HG03103 (cell line): ENCODE measurements at regions not wholly inside any gene's neighbourhood (a gene's known extent, or its start where the extent isn't known, plus 50 kb on each side); places are given as distances from the start of the nearest gene placed in this dataset.
"Not testable (repeated sequence)": the region's sequence is repeated elsewhere in the genome, so short reads cannot be mapped to it uniquely, and the experiment has no call there.

ENCODE experiments used
- ATAC-seq: cut with Tn5 transposase; IDR thresholded peaks from one replicate; pipeline ENCODE4 v1.9.1; 2021; ENCODE audit warnings: low read depth; ENCODE audit not compliant: unreplicated experiment

GRCh38 chr9:67423049-67423728 is 430.8 kb upstream of the SPATA31A3 start:
- not testable (repeated sequence) for ATAC-seq

- not testable (repeated sequence) for ATAC-seq
These were observed 426.2 kb upstream of the SPATA31A3 start for GRCh38 chr9:67418496-67419079.

DNA sequence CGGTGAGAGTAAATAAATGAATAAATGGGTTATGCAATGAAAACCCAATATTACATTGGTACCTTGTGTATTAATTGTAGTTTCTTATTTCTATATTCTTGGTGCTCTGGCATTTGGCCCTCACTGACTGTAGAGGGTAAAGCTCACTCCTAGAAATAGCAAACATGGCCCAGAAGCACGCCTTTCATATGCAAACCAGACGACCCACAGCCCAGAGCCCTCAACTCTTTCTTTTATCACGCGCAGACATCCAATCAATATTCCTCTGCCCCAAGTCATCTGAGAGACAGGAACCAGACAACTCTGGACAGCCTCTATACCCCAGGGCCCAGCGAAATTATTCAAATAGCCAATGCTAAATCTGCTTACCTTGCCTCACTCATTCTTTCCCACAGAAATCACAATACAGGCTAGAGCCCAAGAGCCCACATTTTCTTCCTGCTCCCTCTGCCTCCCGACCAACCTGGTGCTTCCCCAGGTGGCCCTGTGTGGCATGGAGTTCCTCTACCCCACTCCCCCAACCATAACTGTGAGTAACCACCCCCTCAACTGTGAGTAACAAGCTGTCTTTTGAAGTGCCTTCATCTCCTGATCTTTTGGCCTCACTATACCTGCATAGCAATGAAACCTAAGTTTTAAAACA is 425.1 kb upstream of the SPATA31A3 start:
- ATAC-seq: not testable (repeated sequence)

- not testable (repeated sequence) for ATAC-seq
These were observed 424.3 kb upstream of the SPATA31A3 start for GRCh38 chr9:67416639-67417038.

DNA sequence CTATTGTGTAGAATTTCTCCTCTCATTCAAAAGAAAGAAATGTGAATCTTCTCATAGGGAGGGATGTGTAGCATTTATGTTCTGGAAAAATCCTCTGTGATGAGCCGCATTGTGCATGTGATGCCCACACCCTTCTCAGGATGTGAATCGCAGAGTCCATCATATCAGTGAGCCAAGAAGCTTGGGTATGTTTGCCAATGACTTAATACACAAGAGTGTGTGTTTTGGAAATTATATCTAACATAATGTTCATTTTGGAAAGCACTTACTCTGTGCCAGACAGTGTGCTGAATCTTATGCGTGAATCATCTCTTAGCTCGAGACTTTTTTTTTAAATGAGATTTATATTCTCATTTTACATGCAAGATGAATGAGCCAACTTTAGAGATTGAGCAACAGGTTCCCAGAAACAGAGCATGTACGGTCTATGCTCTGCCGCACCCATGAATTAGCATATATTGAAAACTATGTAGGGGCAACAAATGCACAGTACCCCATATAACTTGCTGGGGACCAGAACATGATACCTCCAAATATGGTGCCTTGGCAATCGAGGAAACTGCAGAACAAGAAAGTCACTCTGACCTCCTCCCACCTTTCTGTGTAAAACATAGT is 418.4 kb upstream of the SPATA31A3 start:
- ATAC-seq: not testable (repeated sequence)

GRCh38 chr9:67403739-67404138 is 411.4 kb upstream of the SPATA31A3 start:
- ATAC-seq: not testable (repeated sequence)

DNA sequence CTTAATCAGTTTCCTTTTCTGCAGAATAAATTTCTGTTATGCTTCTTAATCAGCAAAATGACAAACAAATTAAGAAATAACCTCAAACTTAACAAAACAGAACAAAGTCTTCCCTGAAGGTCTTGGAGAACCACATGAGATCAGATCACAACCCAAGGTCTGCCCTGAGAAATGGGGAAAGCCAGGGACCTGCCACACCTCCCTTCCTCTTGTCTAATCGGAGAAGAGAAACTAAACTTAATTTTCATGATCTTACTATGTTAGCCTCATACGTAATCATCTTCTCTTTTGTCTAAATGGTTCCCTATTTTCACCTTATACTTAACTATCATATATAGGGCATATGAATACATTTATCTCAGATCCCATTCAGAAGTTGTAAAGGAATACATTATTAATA is 405.4 kb upstream of the SPATA31A3 start:
- ATAC-seq: not testable (repeated sequence)

- ATAC-seq: not testable (repeated sequence)
These were observed 402.4 kb upstream of the SPATA31A3 start for GRCh38 chr9:67394782-67395181.

DNA sequence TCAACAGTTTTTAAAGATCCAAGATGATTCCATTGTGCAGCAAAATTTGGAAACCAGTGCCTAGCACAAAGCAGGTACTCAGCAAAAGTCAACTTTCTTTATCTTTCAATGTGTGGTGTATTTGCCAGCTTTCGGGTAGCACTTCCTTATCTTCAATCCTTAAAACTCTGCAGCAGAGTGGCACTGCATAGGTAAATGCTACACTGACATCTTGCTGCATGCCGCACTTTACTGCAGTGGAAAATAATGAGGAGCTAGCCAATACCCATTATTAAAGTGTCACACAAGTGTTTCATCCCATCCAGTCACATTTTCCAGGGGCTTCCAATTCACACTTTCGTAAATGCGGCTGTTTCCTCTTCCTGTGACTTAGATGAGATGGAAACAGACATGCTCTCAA is 401.7 kb upstream of the SPATA31A3 start:
- ATAC-seq: not testable (repeated sequence)

DNA sequence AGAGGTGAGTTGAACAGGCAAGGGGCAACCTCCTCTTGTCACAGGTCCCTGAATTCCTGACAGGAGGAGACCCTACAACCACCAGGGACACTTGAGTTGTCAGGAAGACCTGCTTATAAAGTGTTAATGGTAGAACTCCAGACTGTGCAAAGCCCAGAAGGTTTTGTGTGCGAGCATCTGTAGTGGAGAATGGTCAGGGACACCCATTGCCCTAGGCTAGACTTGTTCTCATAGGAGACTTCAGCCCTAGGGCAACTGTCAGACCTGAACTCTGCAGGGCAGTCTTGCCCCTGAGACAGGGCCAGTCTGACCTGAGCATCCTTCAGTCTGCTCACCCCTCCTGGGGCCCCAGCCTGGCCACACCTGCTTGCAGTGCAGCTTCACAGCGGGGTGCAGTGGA is 377.3 kb upstream of the SPATA31A3 start:
- ATAC-seq: not testable (repeated sequence)

DNA sequence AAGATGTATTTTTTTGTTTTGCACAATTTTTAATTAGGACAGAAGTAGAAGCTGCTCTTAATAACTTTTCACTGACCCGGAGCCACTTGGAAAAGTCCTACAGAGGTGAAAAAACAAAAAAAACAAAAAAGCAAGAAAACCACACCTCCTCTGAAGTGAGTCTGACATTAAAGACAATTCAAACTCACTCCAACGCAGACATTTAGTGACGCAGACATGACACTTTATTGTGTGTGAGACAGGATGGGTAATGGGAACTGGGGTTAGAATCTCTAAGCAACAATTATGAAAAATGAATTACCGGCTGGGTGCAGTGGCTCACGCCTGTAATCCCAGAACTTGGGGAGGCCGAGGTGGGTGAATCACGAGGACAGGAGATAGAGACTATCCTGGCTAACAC is 370.0 kb upstream of the SPATA31A3 start:
- ATAC-seq: not testable (repeated sequence)

GRCh38 chr9:67353961-67354360 is 361.6 kb upstream of the SPATA31A3 start:
- not testable (repeated sequence) for ATAC-seq

- not testable (repeated sequence) for ATAC-seq
These were observed 357.0 kb upstream of the SPATA31A3 start for GRCh38 chr9:67349424-67349759.

- not testable (repeated sequence) for ATAC-seq
These were observed 356.4 kb upstream of the SPATA31A3 start for GRCh38 chr9:67348562-67349423.

GRCh38 chr9:67348094-67348493 is 355.7 kb upstream of the SPATA31A3 start:
- ATAC-seq: not testable (repeated sequence)

DNA sequence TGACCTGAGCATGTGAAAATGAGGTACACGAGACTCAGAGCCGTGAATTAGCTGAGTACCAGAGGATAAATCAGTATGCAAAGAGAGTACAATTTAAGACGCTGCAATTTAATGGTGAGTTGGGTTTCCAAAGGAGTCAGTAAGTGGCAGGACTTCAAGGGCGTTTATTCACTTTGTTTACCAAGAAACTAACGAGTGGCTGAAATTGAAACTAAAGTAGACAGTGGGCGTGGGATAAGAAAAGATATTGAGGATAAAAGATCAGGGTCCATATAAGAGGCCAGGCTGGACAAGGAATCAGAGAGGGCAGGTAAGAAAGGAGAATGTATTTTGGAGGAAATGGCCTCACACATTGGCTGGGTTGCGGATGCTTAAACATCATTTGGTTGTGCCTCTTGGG is 346.9 kb upstream of the SPATA31A3 start:
- ATAC-seq: not testable (repeated sequence)

- not testable (repeated sequence) for ATAC-seq
These were observed 345.9 kb upstream of the SPATA31A3 start for GRCh38 chr9:67338201-67338600.

GRCh38 chr9:67334727-67335572 is 342.6 kb upstream of the SPATA31A3 start:
- ATAC-seq: not testable (repeated sequence)

GRCh38 chr9:67331634-67332033 is 339.3 kb upstream of the SPATA31A3 start:
- not testable (repeated sequence) for ATAC-seq
